ENCODE measurements at regions not wholly inside any gene's neighbourhood (a gene's known extent, or its start where the extent isn't known, plus 50 kb on each side); places are given as distances from the start of the nearest gene placed in this dataset.

GRCh38 chr3:22907796-22908195 is 295.3 kb upstream of the UBE2E2 start (continued):
- TF ChIP-seq EZH2 (IDR thresholded peaks at IDR 0.05; ENCODE audit: low read depth, low read length, severe bottlenecking) (no peak), SP1 (IDR thresholded peaks at IDR 0.05; ENCODE audit: low read depth, low read length) (no peak), KDM4A (IDR thresholded peaks at IDR 0.05; ENCODE audit: low read depth, low read length, severe bottlenecking) (no peak), NRF1 (IDR thresholded peaks at IDR 0.05; ENCODE audit: low read depth, low read length) (no peak), ZNF274 (IDR thresholded peaks at IDR 0.05; ENCODE audit: borderline replicate concordance, extremely low read depth, low read length) (no peak), MAFK (IDR thresholded peaks at IDR 0.05; ENCODE audit: low read depth, low read length) (no peak), EGR1 (IDR thresholded peaks at IDR 0.05; ENCODE audit: borderline replicate concordance, low read depth, low read length) (no peak), JUND (IDR thresholded peaks at IDR 0.05; ENCODE audit: low read length) (no peak), TEAD4 (IDR thresholded peaks at IDR 0.05; ENCODE audit: low read depth, low read length) (no peak), USF2 (IDR thresholded peaks at IDR 0.05; ENCODE audit: low read length) (no peak), TAF1 (IDR thresholded peaks at IDR 0.05; ENCODE audit: low read depth, low read length) (no peak)

All from H1 (cell line).